22Rv1 (cell line): ENCODE measurements at regions not wholly inside any gene's neighbourhood (a gene's known extent, or its start where the extent isn't known, plus 50 kb on each side); places are given as distances from the start of the nearest gene placed in this dataset.

ENCODE experiments used
- ZFX ChIP-seq: fragments of 450-650 bp; IDR thresholded peaks from 2 replicates; pipeline ENCODE4 v1.6.1; 2017; ENCODE audit warnings: antibody characterized with exemption, borderline replicate concordance
- TF ChIP-seq, protein P1 (sequence below): fragments of 450-650 bp; IDR thresholded peaks from 2 replicates; pipeline ENCODE4 v1.5.1; 2017; ENCODE audit warnings: mild to moderate bottlenecking

DNA sequence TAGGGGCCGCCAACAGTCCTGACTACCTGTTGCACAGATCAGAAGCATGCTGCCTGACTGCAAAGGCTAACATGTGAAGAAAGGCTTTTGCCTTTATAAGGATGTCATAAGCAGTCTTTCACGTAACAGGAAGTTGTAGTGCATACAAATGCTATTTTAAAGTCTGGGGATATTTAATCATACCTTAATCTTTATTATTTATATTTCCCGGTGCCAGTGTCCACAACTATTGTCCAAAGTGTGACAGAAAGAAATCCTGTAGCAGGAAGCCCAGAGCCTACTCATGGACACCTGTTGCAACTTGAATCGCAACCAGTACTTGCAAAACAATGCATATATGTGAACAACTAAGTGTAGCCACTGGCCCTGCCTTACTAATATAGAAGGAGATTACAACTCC lies 235.8 kb downstream of the ALDH8A1 start:
- TF ChIP-seq, protein P1, sequence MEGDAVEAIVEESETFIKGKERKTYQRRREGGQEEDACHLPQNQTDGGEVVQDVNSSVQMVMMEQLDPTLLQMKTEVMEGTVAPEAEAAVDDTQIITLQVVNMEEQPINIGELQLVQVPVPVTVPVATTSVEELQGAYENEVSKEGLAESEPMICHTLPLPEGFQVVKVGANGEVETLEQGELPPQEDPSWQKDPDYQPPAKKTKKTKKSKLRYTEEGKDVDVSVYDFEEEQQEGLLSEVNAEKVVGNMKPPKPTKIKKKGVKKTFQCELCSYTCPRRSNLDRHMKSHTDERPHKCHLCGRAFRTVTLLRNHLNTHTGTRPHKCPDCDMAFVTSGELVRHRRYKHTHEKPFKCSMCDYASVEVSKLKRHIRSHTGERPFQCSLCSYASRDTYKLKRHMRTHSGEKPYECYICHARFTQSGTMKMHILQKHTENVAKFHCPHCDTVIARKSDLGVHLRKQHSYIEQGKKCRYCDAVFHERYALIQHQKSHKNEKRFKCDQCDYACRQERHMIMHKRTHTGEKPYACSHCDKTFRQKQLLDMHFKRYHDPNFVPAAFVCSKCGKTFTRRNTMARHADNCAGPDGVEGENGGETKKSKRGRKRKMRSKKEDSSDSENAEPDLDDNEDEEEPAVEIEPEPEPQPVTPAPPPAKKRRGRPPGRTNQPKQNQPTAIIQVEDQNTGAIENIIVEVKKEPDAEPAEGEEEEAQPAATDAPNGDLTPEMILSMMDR: no peak
- TF ChIP-seq ZFX: no peak
